Small intestine (tissue), 7 donors: ENCODE measurements at regions not wholly inside any gene's neighbourhood (a gene's known extent, or its start where the extent isn't known, plus 50 kb on each side); places are given as distances from the start of the nearest gene placed in this dataset.

Source experiments
- DNase-seq, 2 donors: peaks; one replicate each; pipeline versions ENCODE4 v3.0.0 to v3.0.0-alpha.2; 2013
- FAIRE-seq: peaks from 2 replicates; lab custom pipeline; 2012; peaks lifted over from hg19 to GRCh38; lab: Jason Lieb, UNC
- H3K27ac ChIP-seq, 3 donors: one replicate each; pipeline ENCODE4 v1.5.1; 2013; ENCODE audit warnings: low read length in 2 of 3, mild to moderate bottlenecking in 2 of 3, control low read depth in 1 of 3, inconsistent platforms in 1 of 3, low read depth in 1 of 3, moderate library complexity in 1 of 3
- H3K27me3 ChIP-seq, 3 donors: one replicate each; pipeline ENCODE4 v1.6.1; 2013; ENCODE audit warnings: low read length in 3 of 3, inconsistent platforms in 1 of 3; ENCODE audit not compliant: control insufficient read depth in 3 of 3, insufficient read depth in 3 of 3
- H3K36me3 ChIP-seq, 3 donors: one replicate each; pipeline ENCODE4 v1.6.1; 2013; ENCODE audit warnings: low read length in 3 of 3, inconsistent platforms in 1 of 3, low read depth in 1 of 3, mild to moderate bottlenecking in 1 of 3, moderate library complexity in 1 of 3; ENCODE audit not compliant: control insufficient read depth in 3 of 3, insufficient read depth in 2 of 3
- H3K4me1 ChIP-seq, 3 donors: one replicate each; pipeline ENCODE4 v1.6.1; 2013; ENCODE audit warnings: low read length in 2 of 3, inconsistent platforms in 1 of 3, low read depth in 1 of 3, mild to moderate bottlenecking in 1 of 3, moderate library complexity in 1 of 3; ENCODE audit not compliant: control insufficient read depth in 3 of 3, insufficient read depth in 2 of 3
- H3K4me3 ChIP-seq, 3 donors: one replicate each; pipeline ENCODE4 v1.5.1; 2013; ENCODE audit warnings: low read length in 3 of 3, control low read depth in 1 of 3, inconsistent platforms in 1 of 3, low read depth in 1 of 3, mild to moderate bottlenecking in 1 of 3, moderate library complexity in 1 of 3
- H3K9me3 ChIP-seq, 2 donors: one replicate each; pipeline ENCODE4 v1.6.1; 2013; ENCODE audit warnings: low read depth in 1 of 2, low read length in 1 of 2; ENCODE audit not compliant: control insufficient read depth in 2 of 2, insufficient read depth in 1 of 2
- WGBS, 3 donors: extraction: QIAGEN DNeasy Blood & Tissue Kit; methylation state at CpG; one replicate each; pipeline ENCODE4 v1.1.7; 2013; 5-methylcytosine and 5-hydroxymethylcytosine counted together
- donor health status: healthy with polysubstance abuse.
- donor health status: control.
- donor health status: control.
- donor health status: Bipolar disorder and iron deficiency.
- donor health status: healthy.

DNA sequence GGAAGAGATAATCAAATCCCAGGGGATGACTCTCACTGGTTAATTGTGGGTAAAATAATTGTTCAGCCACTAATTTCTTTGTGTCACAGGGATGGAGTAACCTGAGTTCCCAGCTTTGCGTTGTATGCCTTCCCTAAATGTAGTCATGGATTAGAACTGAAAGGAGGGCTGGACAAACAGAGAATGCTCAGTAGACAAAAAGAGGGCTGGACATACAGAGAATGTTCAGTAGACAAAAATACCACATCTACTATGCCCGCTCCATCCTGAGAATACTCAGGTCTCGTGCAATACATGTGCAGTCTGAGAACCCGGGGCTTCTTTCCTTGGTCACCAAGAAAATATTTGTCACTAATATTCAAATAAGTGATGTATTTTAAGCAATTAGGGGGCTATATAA lies 497.9 kb downstream of the EPHA4 start:
- H3K36me3 ChIP-seq = no peaks in the 10 kb centered on the region
- H3K4me1 ChIP-seq = no peaks in the 10 kb centered on the region
- H3K4me3 ChIP-seq = no peak overlapping the region
- no peak for FAIRE-seq
- no peak overlapping the region for H3K27ac ChIP-seq
- H3K9me3 ChIP-seq = peaks cover 0 to 7% of the 10 kb centered on the region in 2 donors
- DNase-seq = no peak
- 83 to 89% (median 88%) methylated on average over 4 of the region's 4 CpGs for WGBS, 3 donors
- H3K27me3 ChIP-seq = no peaks in the 10 kb centered on the region

- H3K4me3 ChIP-seq = no peak overlapping the region
- WGBS, 3 donors = 25 to 37% (median 30%) methylated on average over 3 of the region's 3 CpGs
- H3K27me3 ChIP-seq = no peaks in the 10 kb centered on the region
- no peak for FAIRE-seq
- no peak overlapping the region for H3K27ac ChIP-seq
- no peaks in the 10 kb centered on the region for H3K36me3 ChIP-seq
- no peaks in the 10 kb centered on the region for H3K4me1 ChIP-seq
- H3K9me3 ChIP-seq = peaks cover 0 to 7% of the 10 kb centered on the region in 2 donors
- no peak for DNase-seq
Observed at GRCh38 chr2:221075203-221075602, 496.9 kb downstream of the EPHA4 start.

GRCh38 chr2:221077251-221077650 lies 494.9 kb downstream of the EPHA4 start:
- WGBS, 3 donors = 79 to 89% (median 85%) methylated on average over 3 of the region's 3 CpGs
- Histone ChIP-seq H3K27ac (no peak overlapping the region), H3K4me1 (no peaks in the 10 kb centered on the region), H3K9me3 (no peaks in the 10 kb centered on the region), H3K4me3 (no peak overlapping the region), H3K36me3 (no peaks in the 10 kb centered on the region), H3K27me3 (no peaks in the 10 kb centered on the region)
- DNase-seq = no peak
- no peak for FAIRE-seq

DNA sequence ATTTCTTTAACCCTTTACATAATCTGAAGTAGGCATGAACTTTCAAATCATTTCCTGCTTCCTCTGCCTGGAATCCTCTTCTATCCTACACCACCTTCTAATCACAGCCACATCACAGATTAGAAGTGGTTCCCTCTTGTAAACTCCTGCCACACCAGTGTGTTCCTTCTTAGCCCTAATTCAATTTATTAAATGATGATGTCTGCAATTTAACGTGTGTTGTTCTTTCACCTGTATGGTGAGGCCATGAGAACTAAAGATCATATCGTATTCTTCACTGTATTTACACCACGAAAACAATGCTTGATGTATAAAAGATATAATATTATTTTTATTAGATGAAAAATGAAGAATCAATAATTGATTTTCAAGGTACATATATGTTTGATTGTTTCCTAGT lies 494.3 kb downstream of the EPHA4 start:
- Histone ChIP-seq H3K4me1 (no peaks in the 10 kb centered on the region), H3K9me3 (no peaks in the 10 kb centered on the region), H3K27me3 (no peaks in the 10 kb centered on the region), H3K4me3 (no peak overlapping the region), H3K36me3 (no peaks in the 10 kb centered on the region), H3K27ac (no peak overlapping the region)
- FAIRE-seq = no peak
- 77 to 84% (median 81%) methylated on average over 3 of the region's 3 CpGs for WGBS, 3 donors
- no peak for DNase-seq

DNA sequence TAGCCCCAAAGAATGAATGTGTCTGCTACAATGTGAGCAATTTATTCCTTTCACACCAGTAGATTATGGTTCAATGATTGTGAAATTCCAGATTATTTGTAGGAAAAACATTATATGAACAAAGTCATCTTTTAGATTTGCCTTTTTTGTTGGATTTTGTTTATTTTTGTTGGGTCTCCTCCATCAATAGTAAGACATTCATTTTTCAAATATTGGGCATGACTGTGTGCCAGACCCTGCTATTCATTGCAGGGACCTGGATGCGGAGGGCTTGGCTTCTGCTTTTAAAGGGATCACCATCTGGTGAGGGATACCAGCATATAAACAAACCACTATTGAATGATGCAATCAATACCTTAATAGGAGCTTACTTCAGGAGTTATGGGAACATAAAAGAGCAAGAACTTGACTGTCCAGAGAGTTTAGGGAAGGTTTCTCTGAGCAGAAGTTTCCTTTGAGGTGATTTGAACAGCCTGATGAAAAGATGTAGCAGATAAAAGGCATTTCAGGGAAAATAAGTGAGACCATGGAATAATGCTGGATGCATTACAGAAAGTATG lies 486.7 kb downstream of the EPHA4 start:
- Histone ChIP-seq H3K4me1 (no peaks in the 10 kb centered on the region), H3K27ac (no peak overlapping the region), H3K9me3 (no peaks in the 10 kb centered on the region), H3K27me3 (no peaks in the 10 kb centered on the region), H3K4me3 (no peak overlapping the region), H3K36me3 (no peaks in the 10 kb centered on the region)
- WGBS, 3 donors = 84 to 92% (median 87%) methylated on average over 1 of the region's 1 CpG
- FAIRE-seq (no peak), DNase-seq (no peak)

GRCh38 chr2:221085936-221086335 lies 486.2 kb downstream of the EPHA4 start:
- H3K27ac ChIP-seq = no peak overlapping the region
- WGBS, 3 donors = 14 to 69% (median 20%) methylated on average over 1 of the region's 1 CpG
- no peaks in the 10 kb centered on the region for H3K36me3 ChIP-seq
- no peak for DNase-seq
- H3K4me1 ChIP-seq = no peaks in the 10 kb centered on the region
- no peak overlapping the region for H3K4me3 ChIP-seq
- H3K9me3 ChIP-seq = no peaks in the 10 kb centered on the region
- H3K27me3 ChIP-seq = no peaks in the 10 kb centered on the region
- FAIRE-seq = no peak

DNA sequence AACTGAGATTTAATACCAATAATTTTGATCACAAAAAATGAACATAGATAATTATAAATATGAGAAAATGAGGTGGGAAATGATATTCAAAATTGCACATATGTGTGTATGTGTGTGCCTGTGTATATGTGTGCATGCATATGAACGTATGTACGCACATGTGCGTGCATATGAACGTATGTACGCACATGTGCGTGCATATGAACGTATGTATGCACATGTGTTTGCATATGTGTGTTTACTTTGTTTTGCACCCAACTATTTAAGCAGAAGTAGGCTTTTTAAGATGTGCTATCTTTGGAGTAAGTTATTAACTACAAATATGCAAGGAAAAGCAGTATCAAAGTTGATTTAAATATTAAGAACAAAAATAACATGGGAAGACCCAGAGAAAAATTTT lies 484.3 kb downstream of the EPHA4 start:
- no peaks in the 10 kb centered on the region for H3K27me3 ChIP-seq
- no peak for FAIRE-seq
- DNase-seq = no peak
- WGBS, 3 donors = 87 to 91% (median 90%) methylated on average over 7 of the region's 7 CpGs
- no peak overlapping the region for H3K27ac ChIP-seq
- no peak overlapping the region for H3K4me3 ChIP-seq
- no peaks in the 10 kb centered on the region for H3K36me3 ChIP-seq
- no peaks in the 10 kb centered on the region for H3K4me1 ChIP-seq
- no peaks in the 10 kb centered on the region for H3K9me3 ChIP-seq

DNA sequence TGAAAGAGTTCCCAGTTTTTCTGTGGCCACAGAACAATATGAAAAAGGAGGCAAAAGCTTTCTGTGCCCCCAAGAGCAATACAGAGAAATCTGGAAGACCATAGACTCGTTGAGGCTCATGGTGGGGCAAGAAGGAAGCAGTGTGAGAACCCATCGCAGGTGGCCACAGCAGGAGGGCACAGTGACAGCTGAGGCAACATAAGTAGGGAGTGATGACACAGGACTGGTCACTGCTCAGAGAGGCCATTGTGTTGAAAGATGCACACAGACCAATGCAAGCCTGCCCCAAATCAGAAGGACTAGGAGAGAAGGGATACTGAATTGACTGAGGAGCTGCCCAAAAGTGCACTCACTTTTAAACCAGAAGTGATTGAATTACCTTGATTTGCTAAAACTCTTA lies 483.6 kb downstream of the EPHA4 start:
- DNase-seq (no peak), FAIRE-seq (no peak)
- Histone ChIP-seq H3K27me3 (no peaks in the 10 kb centered on the region), H3K9me3 (no peaks in the 10 kb centered on the region), H3K4me3 (no peak overlapping the region), H3K36me3 (no peaks in the 10 kb centered on the region), H3K4me1 (no peaks in the 10 kb centered on the region), H3K27ac (no peak overlapping the region)
- 31 to 65% (median 34%) methylated on average over 2 of the region's 2 CpGs for WGBS, 3 donors

GRCh38 chr2:221095356-221095755 lies 476.7 kb downstream of the EPHA4 start:
- FAIRE-seq (no peak), DNase-seq (no peak)
- H3K27ac ChIP-seq = no peak overlapping the region
- no peaks in the 10 kb centered on the region for H3K36me3 ChIP-seq
- no peaks in the 10 kb centered on the region for H3K27me3 ChIP-seq
- no peak overlapping the region for H3K4me3 ChIP-seq
- WGBS, 3 donors = 0 to 10% (median 7%) methylated on average over 1 of the region's 1 CpG
- H3K4me1 ChIP-seq = no peaks in the 10 kb centered on the region
- no peaks in the 10 kb centered on the region for H3K9me3 ChIP-seq
